ENCODE measurements at regions not wholly inside any gene's neighbourhood (a gene's known extent, or its start where the extent isn't known, plus 50 kb on each side); places are given as distances from the start of the nearest gene placed in this dataset.

DNA sequence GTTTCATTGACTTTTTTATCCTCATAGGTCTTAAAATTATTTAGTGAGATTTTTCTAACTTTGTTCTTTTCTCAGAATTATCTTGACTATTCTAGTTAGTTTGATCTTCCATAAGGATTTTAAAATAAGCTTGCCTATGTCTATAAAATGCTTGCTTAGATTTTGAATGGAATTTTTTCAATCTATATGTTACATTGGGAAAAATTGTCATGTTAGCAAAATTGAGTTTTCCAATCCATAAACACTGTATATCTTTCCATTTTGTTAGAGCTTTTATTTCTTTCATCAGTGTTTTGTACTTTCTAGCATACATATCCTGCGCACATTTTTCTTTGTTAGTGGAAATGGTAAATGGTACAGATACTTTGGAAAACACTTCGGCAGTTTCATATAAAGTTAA is 312.9 kb downstream of the PDHA2 start:
- TF ChIP-seq, protein P1, sequence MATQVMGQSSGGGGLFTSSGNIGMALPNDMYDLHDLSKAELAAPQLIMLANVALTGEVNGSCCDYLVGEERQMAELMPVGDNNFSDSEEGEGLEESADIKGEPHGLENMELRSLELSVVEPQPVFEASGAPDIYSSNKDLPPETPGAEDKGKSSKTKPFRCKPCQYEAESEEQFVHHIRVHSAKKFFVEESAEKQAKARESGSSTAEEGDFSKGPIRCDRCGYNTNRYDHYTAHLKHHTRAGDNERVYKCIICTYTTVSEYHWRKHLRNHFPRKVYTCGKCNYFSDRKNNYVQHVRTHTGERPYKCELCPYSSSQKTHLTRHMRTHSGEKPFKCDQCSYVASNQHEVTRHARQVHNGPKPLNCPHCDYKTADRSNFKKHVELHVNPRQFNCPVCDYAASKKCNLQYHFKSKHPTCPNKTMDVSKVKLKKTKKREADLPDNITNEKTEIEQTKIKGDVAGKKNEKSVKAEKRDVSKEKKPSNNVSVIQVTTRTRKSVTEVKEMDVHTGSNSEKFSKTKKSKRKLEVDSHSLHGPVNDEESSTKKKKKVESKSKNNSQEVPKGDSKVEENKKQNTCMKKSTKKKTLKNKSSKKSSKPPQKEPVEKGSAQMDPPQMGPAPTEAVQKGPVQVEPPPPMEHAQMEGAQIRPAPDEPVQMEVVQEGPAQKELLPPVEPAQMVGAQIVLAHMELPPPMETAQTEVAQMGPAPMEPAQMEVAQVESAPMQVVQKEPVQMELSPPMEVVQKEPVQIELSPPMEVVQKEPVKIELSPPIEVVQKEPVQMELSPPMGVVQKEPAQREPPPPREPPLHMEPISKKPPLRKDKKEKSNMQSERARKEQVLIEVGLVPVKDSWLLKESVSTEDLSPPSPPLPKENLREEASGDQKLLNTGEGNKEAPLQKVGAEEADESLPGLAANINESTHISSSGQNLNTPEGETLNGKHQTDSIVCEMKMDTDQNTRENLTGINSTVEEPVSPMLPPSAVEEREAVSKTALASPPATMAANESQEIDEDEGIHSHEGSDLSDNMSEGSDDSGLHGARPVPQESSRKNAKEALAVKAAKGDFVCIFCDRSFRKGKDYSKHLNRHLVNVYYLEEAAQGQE (IDR thresholded peaks at IDR 0.05; ENCODE audit: low read depth), result no peak
- TF ChIP-seq EGR1 (IDR thresholded peaks at IDR 0.05) (no peak), TAF1 (IDR thresholded peaks at IDR 0.05; ENCODE audit: low read depth) (no peak), YY1 (IDR thresholded peaks at IDR 0.05; ENCODE audit: low read depth) (no peak), FOXM1 (IDR thresholded peaks at IDR 0.05; ENCODE audit: borderline replicate concordance, low read depth) (no peak), MAX (IDR thresholded peaks at IDR 0.05) (no peak), EP300 (IDR thresholded peaks at IDR 0.05; ENCODE audit: borderline replicate concordance) (no peak), RAD21 (IDR thresholded peaks at IDR 0.05; ENCODE audit: low read depth) (no peak), CREB1 (IDR thresholded peaks at IDR 0.05; ENCODE audit: low read depth) (no peak), NFIC (IDR thresholded peaks at IDR 0.05) (no peak), TCF12 (IDR thresholded peaks at IDR 0.05; ENCODE audit: low read depth) (no peak), CEBPB (IDR thresholded peaks at IDR 0.05) (no peak), ZBTB7A (IDR thresholded peaks at IDR 0.05; ENCODE audit: low read depth) (no peak), TEAD4 (IDR thresholded peaks at IDR 0.05) (no peak)
- TF ChIP-seq, protein P2, sequence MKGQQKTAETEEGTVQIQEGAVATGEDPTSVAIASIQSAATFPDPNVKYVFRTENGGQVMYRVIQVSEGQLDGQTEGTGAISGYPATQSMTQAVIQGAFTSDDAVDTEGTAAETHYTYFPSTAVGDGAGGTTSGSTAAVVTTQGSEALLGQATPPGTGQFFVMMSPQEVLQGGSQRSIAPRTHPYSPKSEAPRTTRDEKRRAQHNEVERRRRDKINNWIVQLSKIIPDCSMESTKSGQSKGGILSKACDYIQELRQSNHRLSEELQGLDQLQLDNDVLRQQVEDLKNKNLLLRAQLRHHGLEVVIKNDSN (IDR thresholded peaks at IDR 0.05), result no peak

DNA sequence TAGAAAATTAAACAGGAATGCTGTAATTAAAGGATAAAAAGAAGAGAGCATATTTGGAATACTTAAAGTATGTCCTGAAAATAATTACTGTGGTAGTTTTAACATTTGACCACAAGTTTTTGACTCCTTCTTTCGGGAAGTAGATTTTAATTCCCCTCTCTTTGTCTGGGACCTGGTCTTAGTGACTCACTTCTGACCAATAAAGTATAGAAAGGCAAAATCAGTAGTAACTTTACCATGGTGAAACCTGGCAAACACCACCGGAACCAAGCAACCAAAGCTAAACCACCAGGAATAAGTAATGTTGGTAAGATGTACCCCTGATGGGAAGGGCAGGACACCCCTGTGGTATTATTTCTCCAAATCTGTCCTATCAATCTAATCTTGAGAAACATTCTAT is 314.8 kb downstream of the PDHA2 start:
- TF ChIP-seq ZBTB7A (IDR thresholded peaks at IDR 0.05; ENCODE audit: low read depth) (no peak), TEAD4 (IDR thresholded peaks at IDR 0.05) (no peak), RAD21 (IDR thresholded peaks at IDR 0.05; ENCODE audit: low read depth) (no peak), EGR1 (IDR thresholded peaks at IDR 0.05) (no peak), YY1 (IDR thresholded peaks at IDR 0.05; ENCODE audit: low read depth) (no peak), CREB1 (IDR thresholded peaks at IDR 0.05; ENCODE audit: low read depth) (no peak), FOXM1 (IDR thresholded peaks at IDR 0.05; ENCODE audit: borderline replicate concordance, low read depth) (no peak), MAX (IDR thresholded peaks at IDR 0.05) (no peak), TAF1 (IDR thresholded peaks at IDR 0.05; ENCODE audit: low read depth) (no peak), TCF12 (IDR thresholded peaks at IDR 0.05; ENCODE audit: low read depth) (no peak), EP300 (IDR thresholded peaks at IDR 0.05; ENCODE audit: borderline replicate concordance) (no peak), NFIC (IDR thresholded peaks at IDR 0.05) (no peak)
- TF ChIP-seq, protein P2 (IDR thresholded peaks at IDR 0.05), result no peak
- TF ChIP-seq, protein P1 (IDR thresholded peaks at IDR 0.05; ENCODE audit: low read depth), result no peak

DNA sequence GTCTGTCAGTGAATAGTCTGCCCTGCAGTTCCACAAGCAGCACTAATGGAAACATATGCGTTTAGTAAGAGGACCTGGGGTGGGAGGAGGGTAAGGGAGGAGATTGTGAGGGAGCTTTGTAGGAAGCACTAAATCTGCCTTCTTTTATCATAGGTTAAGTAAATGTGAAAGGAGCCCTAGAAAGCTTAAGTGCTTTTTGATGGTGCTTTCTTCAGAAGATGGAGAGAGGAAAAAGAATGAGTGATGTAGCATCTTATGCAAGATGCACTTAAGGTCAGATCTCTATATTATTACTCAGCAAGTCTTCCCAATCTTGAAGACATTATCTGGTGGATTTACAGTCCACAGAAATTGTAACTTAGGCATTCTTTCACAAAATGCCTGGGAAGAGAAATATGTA is 322.7 kb downstream of the PDHA2 start:
- TF ChIP-seq ZBTB7A (IDR thresholded peaks at IDR 0.05; ENCODE audit: low read depth) (no peak), YY1 (IDR thresholded peaks at IDR 0.05; ENCODE audit: low read depth) (no peak), EGR1 (IDR thresholded peaks at IDR 0.05) (no peak), TCF12 (IDR thresholded peaks at IDR 0.05; ENCODE audit: low read depth) (no peak), NFIC (IDR thresholded peaks at IDR 0.05) (no peak), EP300 (IDR thresholded peaks at IDR 0.05; ENCODE audit: borderline replicate concordance) (no peak), TAF1 (IDR thresholded peaks at IDR 0.05; ENCODE audit: low read depth) (no peak)
- TF ChIP-seq, protein P1 (IDR thresholded peaks at IDR 0.05; ENCODE audit: low read depth), result no peak

- TF ChIP-seq YY1 (IDR thresholded peaks at IDR 0.05; ENCODE audit: low read depth) (no peak), FOXM1 (IDR thresholded peaks at IDR 0.05; ENCODE audit: borderline replicate concordance, low read depth) (no peak), NFIC (IDR thresholded peaks at IDR 0.05) (no peak), CREB1 (IDR thresholded peaks at IDR 0.05; ENCODE audit: low read depth) (no peak), RAD21 (IDR thresholded peaks at IDR 0.05; ENCODE audit: low read depth) (no peak), EP300 (IDR thresholded peaks at IDR 0.05; ENCODE audit: borderline replicate concordance) (no peak), TCF12 (IDR thresholded peaks at IDR 0.05; ENCODE audit: low read depth) (no peak), TAF1 (IDR thresholded peaks at IDR 0.05; ENCODE audit: low read depth) (no peak), CEBPB (IDR thresholded peaks at IDR 0.05) (no peak), MAX (IDR thresholded peaks at IDR 0.05) (no peak), TEAD4 (IDR thresholded peaks at IDR 0.05) (no peak), EGR1 (IDR thresholded peaks at IDR 0.05) (no peak), ZBTB7A (IDR thresholded peaks at IDR 0.05; ENCODE audit: low read depth) (no peak)
- TF ChIP-seq, protein P2 (IDR thresholded peaks at IDR 0.05), result no peak
- TF ChIP-seq, protein P1 (IDR thresholded peaks at IDR 0.05; ENCODE audit: low read depth), result no peak
Measured at GRCh38 chr4:96164814-96165351, 325.0 kb downstream of the PDHA2 start.

All from Ishikawa (cell line).